Pancreas (tissue), 10 donors: ENCODE measurements at regions not wholly inside any gene's neighbourhood (a gene's known extent, or its start where the extent isn't known, plus 50 kb on each side); places are given as distances from the start of the nearest gene placed in this dataset.

Source experiments
- ATAC-seq, 4 donors: fragments of 200-7000 bp; cut with Tn5 transposase; one replicate each; pipeline versions ENCODE4 v1.8.0 to v1.9.1; 2020; ENCODE audit warnings: mild to moderate bottlenecking in 4 of 4, moderate library complexity in 4 of 4
- DNase-seq, 6 donors: peaks; one replicate each; pipeline ENCODE4 v3.0.0-alpha.2; 2020
- FAIRE-seq: peaks from 2 replicates; lab custom pipeline; 2012; peaks lifted over from hg19 to GRCh38; lab: Jason Lieb, UNC
- H3K27ac ChIP-seq, 4 donors: fragments of 200-600 bp; sonication (generic); 1 replicate in 3 of 4; 2 replicates in 1 of 4; pipeline versions ENCODE4 v1.5.0 to v1.8.0; 2020
- H3K27me3 ChIP-seq, 4 donors: fragments of 200-600 bp; one replicate each; pipeline ENCODE4 v1.8.0; 2021
- H3K36me3 ChIP-seq, 3 donors: fragments of 200-600 bp; sonication (generic) in 1 of 3; one replicate each; pipeline versions ENCODE4 v1.5.0 to v1.8.0; 2020 to 2021
- H3K4me1 ChIP-seq, 3 donors: fragments of 200-600 bp; one replicate each; pipeline ENCODE4 v1.8.0; 2021
- H3K4me3 ChIP-seq, 4 donors: fragments of 200-600 bp; sonication (generic) in 2 of 4; one replicate each; pipeline versions ENCODE4 v1.5.0 to v1.8.0; 2020 to 2021
- H3K9me3 ChIP-seq, 4 donors: fragments of 200-600 bp; one replicate each; pipeline ENCODE4 v1.8.0; 2021
- WGBS, 2 donors: extraction: QIAGEN DNeasy Blood & Tissue Kit; methylation state at CpG; one replicate each; pipeline ENCODE4 v1.1.7; 2013; 5-methylcytosine and 5-hydroxymethylcytosine counted together
- intact Hi-C, 3 donors: fragments of 100-400 bp; cut with DNase I; formaldehyde crosslinking; loops; one replicate each; pipeline versions ENCODE4 v1.11.1 to v1.14.2; 2022
- TF ChIP-seq, protein P1 (sequence below), 4 donors: fragments of 200-600 bp; sonication (generic) in 3 of 4; IDR thresholded peaks; one replicate each; pipeline versions ENCODE4 v1.5.0 to v1.8.0; 2021; ENCODE audit warnings: antibody characterized with exemption in 4 of 4
- donor health status: healthy with polysubstance abuse.
- donor health status: DM: no; HTN: no; CAD: no; lungs with moderate emphysema.
- donor health status: DM: no; HTN: no; CAD: no.
- donor health status: control.
- donor health status: control.
- donor health status: Bipolar disorder and iron deficiency.
- donor health status: DM: yes; HTN: yes; CAD: no.
- donor health status: DM: no; HTN: no; CAD: no.
- donor health status: DM: no; HTN: no; CAD: no.
- donor health status: DM: yes; HTN: yes; CAD: no.

DNA sequence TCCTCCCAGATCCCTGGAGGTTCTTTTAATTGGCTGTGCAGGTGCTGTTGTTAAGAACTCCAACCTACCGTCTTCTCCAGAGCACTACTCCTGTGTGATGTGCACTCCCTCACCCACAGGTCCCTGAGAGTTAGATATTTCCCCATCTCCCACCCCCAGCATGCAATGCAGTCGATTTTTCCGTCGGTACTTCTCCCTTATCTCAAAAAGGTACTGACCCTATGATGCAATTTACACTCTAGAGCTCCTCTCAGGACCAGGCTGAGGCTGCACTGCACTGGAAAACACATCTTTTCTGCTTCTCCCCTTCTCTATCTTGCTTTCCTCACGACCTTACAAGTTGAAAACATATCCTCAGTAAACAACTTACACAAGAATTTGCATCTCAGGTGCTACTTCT lies 312.4 kb upstream of the TBX3 start:
- no peaks in the 10 kb centered on the region for H3K36me3 ChIP-seq
- no peak for FAIRE-seq
- DNase-seq, result no peak
- H3K4me3 ChIP-seq, result no peak overlapping the region
- 54% methylated on average over 5 of the region's 5 CpGs for WGBS, 2 donors
- H3K4me1 ChIP-seq, result no peaks in the 10 kb centered on the region
- H3K27me3 ChIP-seq, result no peaks in the 10 kb centered on the region
- TF ChIP-seq, protein P1, sequence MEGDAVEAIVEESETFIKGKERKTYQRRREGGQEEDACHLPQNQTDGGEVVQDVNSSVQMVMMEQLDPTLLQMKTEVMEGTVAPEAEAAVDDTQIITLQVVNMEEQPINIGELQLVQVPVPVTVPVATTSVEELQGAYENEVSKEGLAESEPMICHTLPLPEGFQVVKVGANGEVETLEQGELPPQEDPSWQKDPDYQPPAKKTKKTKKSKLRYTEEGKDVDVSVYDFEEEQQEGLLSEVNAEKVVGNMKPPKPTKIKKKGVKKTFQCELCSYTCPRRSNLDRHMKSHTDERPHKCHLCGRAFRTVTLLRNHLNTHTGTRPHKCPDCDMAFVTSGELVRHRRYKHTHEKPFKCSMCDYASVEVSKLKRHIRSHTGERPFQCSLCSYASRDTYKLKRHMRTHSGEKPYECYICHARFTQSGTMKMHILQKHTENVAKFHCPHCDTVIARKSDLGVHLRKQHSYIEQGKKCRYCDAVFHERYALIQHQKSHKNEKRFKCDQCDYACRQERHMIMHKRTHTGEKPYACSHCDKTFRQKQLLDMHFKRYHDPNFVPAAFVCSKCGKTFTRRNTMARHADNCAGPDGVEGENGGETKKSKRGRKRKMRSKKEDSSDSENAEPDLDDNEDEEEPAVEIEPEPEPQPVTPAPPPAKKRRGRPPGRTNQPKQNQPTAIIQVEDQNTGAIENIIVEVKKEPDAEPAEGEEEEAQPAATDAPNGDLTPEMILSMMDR (IDR thresholded peaks at IDR 0.05), result no peak
- H3K27ac ChIP-seq, result no peak overlapping the region
- intact Hi-C loops, result no loop called here
- no peak for ATAC-seq
- H3K9me3 ChIP-seq, result no peaks in the 10 kb centered on the region

DNA sequence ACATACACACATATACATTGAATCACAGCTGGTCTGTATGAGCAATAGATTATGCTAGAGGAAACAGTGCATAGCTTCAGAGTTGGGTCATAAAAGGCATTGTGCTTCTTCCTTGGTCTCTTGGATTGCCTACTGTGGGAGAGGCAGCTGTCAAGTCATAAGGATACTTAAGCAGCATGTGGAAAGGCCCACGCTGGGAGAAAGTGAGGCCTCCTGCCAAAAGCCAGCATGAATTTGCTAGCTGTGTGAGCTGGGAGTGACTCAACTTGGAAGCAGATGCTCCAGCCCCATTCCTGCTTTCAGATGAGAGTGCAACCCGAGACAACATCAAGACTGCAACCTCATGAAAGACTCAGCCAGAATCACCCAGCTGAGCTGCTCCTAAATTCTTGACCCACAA lies 311.9 kb upstream of the TBX3 start:
- Histone ChIP-seq H3K27me3 (no peaks in the 10 kb centered on the region), H3K36me3 (no peaks in the 10 kb centered on the region), H3K27ac (no peak overlapping the region), H3K4me3 (no peak overlapping the region), H3K4me1 (no peaks in the 10 kb centered on the region), H3K9me3 (no peaks in the 10 kb centered on the region)
- 51% methylated on average over 2 of the region's 2 CpGs for WGBS, 2 donors
- FAIRE-seq (no peak), ATAC-seq (no peak), DNase-seq (no peak)
- intact Hi-C loops, result no loop called here
- TF ChIP-seq, protein P1 (IDR thresholded peaks at IDR 0.05), result no peak

DNA sequence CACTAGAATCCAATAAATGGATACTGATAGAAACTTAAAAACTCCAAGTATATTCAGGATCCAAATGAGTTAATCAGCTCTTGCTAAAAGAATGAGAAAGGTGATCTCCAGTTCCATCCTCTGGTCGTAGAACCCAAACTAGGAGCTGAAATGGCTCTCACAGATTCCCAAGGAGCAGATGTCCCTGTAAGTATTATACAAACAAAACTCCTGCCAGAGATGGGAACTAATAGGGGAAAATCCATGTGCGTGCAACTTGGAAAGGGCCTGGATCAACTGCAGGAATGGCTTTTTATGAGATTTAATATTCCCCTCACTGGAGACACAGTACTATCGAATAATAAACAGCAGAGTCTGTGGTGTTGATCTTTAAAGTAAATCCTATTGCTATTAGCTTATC lies 309.2 kb upstream of the TBX3 start:
- Histone ChIP-seq H3K36me3 (no peaks in the 10 kb centered on the region), H3K4me1 (no peaks in the 10 kb centered on the region), H3K9me3 (no peaks in the 10 kb centered on the region), H3K4me3 (no peak overlapping the region), H3K27me3 (no peaks in the 10 kb centered on the region), H3K27ac (no peak overlapping the region)
- DNase-seq, result no peak
- TF ChIP-seq, protein P1 (IDR thresholded peaks at IDR 0.05), result no peak
- FAIRE-seq, result no peak
- intact Hi-C loops, result no loop called here
- WGBS, 2 donors, result 42 to 53% methylated on average over 3 of the region's 3 CpGs
- no peak for ATAC-seq

GRCh38 chr12:114992443-114992842 lies 308.5 kb upstream of the TBX3 start:
- Histone ChIP-seq H3K9me3 (no peaks in the 10 kb centered on the region), H3K27ac (no peak overlapping the region), H3K4me1 (no peaks in the 10 kb centered on the region), H3K4me3 (no peak overlapping the region), H3K27me3 (no peaks in the 10 kb centered on the region), H3K36me3 (no peaks in the 10 kb centered on the region)
- DNase-seq, result no peak
- 30 to 37% methylated on average over 1 of the region's 1 CpG for WGBS, 2 donors
- no peak for FAIRE-seq
- TF ChIP-seq, protein P1 (IDR thresholded peaks at IDR 0.05), result no peak
- intact Hi-C loops, result no loop called here
- no peak for ATAC-seq

DNA sequence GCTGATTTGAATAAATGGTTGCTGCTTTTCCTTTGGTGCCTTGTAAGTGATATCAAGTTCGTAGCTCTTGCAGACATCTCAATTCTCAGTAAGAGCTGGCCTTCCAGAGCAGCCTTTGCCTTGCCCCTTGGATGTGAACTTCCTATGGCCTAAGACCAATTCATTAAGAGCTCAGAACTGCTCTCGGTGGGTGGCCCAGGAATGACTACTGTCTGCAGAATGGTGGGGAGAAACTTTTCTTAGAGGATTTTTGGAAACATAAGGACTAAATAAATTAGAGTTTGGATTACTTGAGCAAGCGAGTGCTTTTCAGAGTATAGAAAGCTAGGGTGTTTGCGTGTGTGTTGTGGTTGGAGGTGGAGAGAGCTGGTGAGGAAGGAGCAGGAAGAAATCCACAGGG lies 306.4 kb upstream of the TBX3 start:
- DNase-seq (no peak), FAIRE-seq (no peak), ATAC-seq (no peak)
- TF ChIP-seq, protein P1 (IDR thresholded peaks at IDR 0.05), result no peak
- no peaks in the 10 kb centered on the region for H3K4me1 ChIP-seq
- H3K36me3 ChIP-seq, result no peaks in the 10 kb centered on the region
- 67 to 77% methylated on average over 4 of the region's 4 CpGs for WGBS, 2 donors
- H3K27ac ChIP-seq, result no peak overlapping the region
- intact Hi-C loops, result no loop called here
- no peak overlapping the region for H3K4me3 ChIP-seq
- H3K27me3 ChIP-seq, result no peaks in the 10 kb centered on the region
- H3K9me3 ChIP-seq, result no peaks in the 10 kb centered on the region
